ENCODE measurements at regions not wholly inside any gene's neighbourhood (a gene's known extent, or its start where the extent isn't known, plus 50 kb on each side); places are given as distances from the start of the nearest gene placed in this dataset.

DNA sequence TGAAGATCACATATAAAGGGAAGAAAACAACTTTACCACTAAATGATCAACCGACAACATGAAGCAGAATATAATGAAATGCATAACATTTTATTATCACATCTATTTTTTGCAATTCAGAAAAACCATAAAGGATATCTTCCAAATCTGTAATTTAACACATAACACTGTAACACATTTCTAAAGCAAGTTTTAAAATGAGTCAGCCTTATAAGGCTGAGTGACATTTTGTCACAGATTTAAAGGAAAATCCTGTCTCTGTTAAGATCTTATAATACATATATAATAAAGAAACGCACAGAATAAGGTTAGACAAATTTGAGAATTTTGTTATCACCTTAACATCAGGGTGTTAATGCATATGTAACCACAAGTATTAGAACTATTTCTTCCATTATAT lies 198.4 kb upstream of the RASA1 start:
- DNase-seq, result no peak

DNA sequence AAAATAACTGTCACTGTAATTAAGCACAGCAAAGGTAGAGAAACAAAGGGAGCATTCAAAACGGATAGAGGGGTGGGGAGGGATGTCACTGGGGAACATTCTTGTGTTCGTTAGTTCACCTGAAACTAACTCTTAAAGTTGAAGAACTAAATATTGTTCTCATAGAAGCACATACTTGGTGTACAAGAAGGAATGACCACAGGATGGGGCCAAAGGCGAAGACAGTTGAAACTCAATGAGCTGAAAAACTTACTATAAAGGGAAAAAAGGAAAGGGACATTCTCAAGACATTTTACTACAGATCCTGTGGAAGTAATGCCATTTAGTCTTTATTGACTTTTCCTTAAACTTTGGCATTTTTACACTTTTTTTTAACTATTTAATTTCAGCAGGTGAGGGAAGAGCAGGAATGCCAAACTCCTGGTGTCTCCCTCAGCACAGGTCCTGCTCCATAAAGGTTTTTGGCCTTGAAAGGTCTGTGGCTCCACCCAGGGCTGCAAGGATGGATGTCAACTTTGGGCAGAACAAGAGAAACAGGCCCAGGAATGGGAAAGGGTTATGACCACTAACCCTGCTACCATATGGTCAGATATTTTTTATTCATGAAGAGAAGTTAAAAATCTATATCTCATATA lies 197.6 kb upstream of the RASA1 start:
- peak; percentile 61 to 69 (median 62) for DNase-seq

DNA sequence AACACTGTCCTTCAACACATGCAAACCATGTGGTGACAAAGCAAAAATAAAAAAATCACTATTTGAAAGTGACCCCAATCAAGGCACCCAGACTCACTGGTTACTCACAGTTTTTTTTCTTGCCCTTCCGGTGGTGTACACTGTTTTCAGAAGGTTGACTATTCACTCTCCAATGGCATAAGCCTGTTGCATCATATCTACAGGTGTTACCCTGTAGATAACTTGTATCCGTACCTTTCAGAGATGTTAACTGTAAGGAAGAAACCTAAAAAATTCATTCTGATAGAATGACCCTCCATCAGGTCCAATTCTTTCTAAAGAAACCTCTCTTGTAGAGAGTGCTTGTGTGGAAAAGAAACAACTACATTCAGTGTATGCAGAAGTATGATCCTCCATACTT lies 193.6 kb upstream of the RASA1 start:
- no peak for DNase-seq

GRCh38 chr5:87074934-87075541 lies 192.6 kb upstream of the RASA1 start:
- peak in 1 of 3 donors; percentile 16 for DNase-seq

DNA sequence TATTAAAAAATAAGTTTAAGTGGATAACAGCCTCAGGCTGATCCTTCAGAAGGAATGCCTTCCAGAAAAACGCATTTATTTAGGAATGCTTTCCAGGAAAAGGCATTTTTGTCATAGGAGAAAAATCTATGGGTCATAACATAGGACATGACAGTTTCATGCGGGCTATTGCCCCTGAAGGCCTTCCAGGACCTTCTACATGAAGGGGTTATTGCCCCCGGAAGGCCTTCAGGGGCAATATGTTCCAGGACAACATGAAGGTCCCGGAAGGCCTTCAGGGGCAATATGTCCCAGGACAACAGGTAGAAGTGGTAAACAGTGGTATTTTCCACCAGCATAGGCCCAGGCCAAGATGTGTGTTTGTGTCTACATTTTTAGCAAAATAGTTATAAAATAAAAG lies 191.3 kb upstream of the RASA1 start:
- peak in 1 of 3 donors; percentile 12 for DNase-seq

- DNase-seq, result peak in 2 of 3 donors; percentile 11 to 18
Observed at GRCh38 chr5:87076931-87077330, 190.8 kb upstream of the RASA1 start.

DNA sequence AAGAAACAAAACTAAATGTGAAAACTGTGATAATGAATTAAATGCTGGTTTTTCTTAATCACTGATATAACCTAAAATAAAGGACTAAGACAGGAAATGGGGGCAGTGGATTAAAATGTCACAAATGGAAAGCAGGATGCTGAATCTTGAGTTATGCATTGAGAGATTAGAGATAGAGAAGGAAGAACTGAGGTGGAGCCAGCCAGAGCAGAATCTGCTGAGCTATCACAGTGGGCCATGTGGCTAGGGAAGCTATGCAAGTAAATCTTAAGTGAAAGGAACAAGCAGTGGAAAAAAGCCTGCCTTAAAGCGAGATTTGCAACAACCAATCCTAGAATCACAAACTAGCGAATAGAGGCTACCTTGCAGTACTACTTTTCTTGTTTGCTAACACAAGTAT lies 188.5 kb upstream of the RASA1 start:
- DNase-seq, result peak; percentile 12 to 27 (median 24)

GRCh38 chr5:87081016-87081415 lies 186.7 kb upstream of the RASA1 start:
- DNase-seq, result peak; percentile 28 to 74 (median 69)

GRCh38 chr5:87081511-87082372 lies 185.9 kb upstream of the RASA1 start:
- peak; percentile 74 to 87 (median 84) for DNase-seq

- no peak for DNase-seq
Observed at GRCh38 chr5:87094347-87094746, 173.3 kb upstream of the RASA1 start.

- DNase-seq, result no peak
Observed at GRCh38 chr5:87094833-87095232, 172.8 kb upstream of the RASA1 start.

- DNase-seq, result no peak
Observed at GRCh38 chr5:87095787-87096186, 171.9 kb upstream of the RASA1 start.

DNA sequence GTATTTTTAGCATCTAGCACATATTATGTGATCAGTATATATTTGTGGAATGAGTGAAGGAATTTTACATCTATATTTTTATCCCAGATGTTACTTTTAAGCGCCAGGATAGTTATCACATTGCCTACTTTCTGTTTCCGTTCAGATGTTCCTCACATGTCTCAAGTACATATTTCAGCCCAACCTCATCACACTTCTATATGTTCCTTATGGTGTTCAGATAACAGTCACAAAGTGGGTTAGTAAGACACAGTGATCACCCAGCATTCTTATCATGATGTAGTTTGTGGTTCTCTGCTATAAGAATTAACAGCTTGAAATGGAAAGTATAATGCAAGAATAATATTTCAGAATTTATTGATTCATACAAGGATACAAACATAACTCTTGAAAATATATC lies 170.0 kb upstream of the RASA1 start:
- DNase-seq, result no peak

DNA sequence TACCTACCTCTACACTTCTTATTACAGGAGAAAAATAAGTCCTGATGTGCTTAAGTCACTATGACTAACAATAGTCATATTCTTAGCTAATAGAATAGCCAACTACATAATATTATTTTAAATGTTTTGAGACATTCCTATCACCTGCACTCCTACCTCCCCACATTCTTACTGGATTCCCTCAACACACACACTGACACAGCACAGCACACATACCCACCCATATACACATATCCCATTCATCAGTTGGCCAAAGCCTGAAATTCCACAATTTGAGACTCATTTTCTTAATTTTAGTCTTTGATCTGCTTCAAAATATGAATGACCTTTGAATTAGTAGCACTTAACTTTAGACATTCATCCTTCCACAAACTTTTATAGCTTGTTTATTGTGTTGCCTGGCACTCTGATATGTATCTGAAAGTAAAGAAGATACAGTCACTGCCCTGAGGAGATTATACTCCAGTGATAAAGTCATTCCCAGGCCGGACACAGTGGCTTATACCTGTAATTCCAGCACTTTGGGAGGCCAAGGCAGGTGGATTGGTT lies 168.3 kb upstream of the RASA1 start:
- no peak for DNase-seq

DNA sequence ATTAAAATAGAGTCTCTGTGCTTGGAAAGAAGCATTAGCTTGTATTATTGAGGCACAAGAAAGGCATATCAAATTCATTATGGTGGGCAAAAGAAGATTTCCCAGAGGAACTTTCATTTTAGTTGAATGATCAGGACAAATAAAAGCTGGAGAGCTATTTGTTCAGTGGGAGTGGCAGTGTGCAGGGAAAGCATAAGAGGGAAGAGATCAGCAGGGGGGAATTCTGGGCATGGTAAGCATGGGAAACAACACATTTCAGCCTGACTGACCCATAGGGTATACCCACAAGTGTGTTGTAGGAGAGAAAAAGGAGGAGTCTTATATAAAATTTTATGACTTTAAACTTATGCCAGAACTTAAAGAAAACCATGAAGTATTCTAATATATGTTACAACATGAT lies 167.7 kb upstream of the RASA1 start:
- DNase-seq, result peak in 1 of 3 donors; percentile 21

DNA sequence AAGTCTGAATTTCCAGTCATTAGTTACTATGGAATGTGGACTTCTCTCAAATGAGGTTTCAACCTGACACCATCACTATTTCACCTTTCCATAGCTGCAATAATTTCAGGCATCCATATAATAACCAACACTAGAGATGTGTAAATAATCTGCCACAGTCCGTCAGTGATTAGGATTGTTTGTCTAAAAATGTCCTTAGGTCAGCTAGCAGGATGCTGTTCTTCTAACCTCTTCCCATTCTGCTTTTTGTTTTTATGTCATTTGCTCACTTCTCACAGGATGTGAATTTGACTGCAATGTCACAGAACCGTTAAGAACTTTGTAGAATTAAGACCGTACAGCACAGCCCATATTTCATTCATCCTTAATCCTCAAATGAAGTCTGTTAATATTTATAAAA lies 166.4 kb upstream of the RASA1 start:
- DNase-seq, result no peak

DNA sequence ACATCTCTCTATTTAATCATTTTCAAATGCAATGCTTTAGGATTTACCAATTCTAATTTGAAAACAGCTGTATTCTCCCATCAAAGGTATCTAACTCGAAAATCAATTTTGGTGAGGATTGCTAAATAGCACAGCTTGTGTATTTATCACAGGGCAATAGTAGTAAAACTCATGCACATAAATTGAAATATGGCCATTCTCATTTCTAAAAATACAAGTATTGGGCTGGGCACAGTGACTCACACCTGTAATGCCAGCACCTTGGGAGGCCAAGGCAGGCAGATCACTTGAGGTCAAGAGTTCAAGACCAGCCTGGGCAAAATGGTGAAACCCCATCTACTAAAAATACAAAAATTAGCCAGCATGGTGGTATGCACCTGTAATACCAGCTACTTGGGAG lies 164.8 kb upstream of the RASA1 start:
- DNase-seq, result no peak

DNA sequence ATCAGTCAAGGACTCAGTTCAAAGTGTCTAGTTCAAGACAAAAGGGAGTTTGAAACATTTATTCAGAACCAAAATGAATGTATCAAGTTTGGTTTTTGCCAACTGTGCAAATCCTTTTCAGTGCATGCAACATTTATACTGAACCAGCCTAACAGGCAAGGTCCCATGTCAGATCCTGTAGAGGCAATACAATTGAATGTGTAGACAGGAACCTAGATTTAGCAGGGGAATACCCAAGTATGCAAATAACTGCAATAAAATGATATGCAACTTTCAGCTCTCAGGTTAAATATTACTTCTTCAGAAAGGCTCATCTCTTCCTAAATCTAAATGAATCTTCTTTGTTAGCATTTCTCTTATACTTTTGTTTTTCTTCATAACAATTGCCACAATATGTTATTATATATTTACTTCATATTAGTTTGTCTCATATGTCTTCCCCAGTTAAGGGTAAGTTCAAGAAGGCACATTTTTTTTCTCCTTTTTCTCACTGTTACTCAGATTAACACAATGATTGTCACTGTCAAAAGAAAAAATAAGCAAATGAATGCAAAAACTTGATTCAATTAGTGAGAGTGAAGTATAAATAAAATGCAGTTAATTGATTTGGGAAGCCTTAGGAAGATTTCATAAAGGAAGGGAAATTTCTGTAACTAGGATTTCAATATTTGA lies 163.9 kb upstream of the RASA1 start:
- DNase-seq, result peak; percentile 21 to 51 (median 38)

DNA sequence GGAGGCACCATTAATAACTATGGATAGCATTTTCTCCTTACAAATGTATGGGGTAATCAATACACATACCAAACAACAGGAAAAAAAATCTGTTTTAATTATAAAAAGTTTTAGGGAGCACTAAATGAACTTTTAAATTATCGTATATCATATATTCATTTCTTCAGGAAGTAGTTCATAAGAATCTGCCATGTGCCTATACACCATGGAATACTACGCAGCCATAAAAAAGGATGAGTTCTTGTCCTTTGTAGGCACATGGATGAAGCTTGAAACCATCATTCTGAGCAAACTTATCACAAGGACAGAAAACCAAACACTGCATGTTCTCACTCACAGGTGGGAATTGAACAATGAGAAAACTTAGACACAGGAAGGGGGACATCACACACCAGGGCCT lies 162.1 kb upstream of the RASA1 start:
- DNase-seq, result no peak

DNA sequence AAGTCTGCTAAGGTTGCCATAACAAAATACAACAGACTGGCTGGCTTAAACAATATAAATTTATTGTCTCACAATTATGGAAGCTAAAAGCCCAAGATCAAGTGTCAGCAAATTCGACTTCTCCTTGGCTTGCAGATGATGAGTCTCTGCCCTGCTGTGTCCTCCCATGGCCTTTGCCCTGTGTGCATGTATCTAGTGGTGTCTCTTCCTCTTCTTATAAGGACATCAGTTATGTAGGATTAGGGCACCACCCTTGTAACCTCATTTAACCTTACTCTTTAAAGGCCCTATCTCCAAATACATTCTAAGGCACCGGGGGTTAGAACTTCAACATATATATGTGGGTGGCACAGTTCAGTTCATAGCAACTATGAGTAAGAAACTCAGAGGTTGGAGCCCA lies 157.9 kb upstream of the RASA1 start:
- peak; percentile 36 to 56 (median 46) for DNase-seq

DNA sequence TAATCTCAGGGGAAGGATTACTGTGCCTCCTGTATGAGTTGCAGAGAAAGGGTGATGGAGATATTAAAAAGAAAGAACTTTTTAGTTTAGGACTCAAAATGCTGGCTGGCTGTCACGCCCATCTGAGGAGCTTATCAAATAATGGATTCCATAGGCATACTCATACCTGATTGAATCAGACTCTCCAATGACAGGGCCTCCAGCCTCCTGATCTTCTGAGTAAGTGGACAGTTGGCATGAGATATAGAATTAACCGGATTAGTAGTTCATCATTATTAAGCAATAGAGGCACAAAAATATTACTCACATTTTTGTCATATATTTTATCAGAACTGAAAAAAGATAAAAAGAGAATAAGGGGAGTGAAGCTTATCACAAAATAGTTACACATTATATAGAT lies 157.0 kb upstream of the RASA1 start:
- DNase-seq, result no peak

GRCh38 chr5:87113861-87114260 lies 153.8 kb upstream of the RASA1 start:
- DNase-seq, result peak in 2 of 3 donors; percentile 33 to 47

GRCh38 chr5:87114631-87115030 lies 153.1 kb upstream of the RASA1 start:
- DNase-seq, result no peak
